Naive thymus-derived CD4-positive, alpha-beta T cell (primary cell): ENCODE measurements at regions not wholly inside any gene's neighbourhood (a gene's known extent, or its start where the extent isn't known, plus 50 kb on each side); places are given as distances from the start of the nearest gene placed in this dataset.

ENCODE experiments used
- ATAC-seq: fragments of 150-1000 bp; cut with Tn5 transposase; 2 replicates; pipeline ENCODE4 v1.10.0; 2021; ENCODE audit warnings: mild to moderate bottlenecking, moderate library complexity
- CTCF ChIA-PET: fragments of 350-600 bp; sonication (Branson Sonifier 250); formaldehyde crosslinking; loops from one replicate; lab custom pipeline; 2021; ENCODE audit warnings: antibody characterized with exemption; lab: Charles Lee
- POLR2A ChIA-PET: fragments of 350-600 bp; sonication (Branson Sonifier 250); formaldehyde crosslinking; loops from one replicate; lab custom pipeline; 2021; ENCODE audit warnings: antibody characterized with exemption, inconsistent platforms; lab: Charles Lee
- DNase-seq, 9 donors: peaks; one replicate each; pipeline versions ENCODE4 v3.0.0 to v3.0.0-alpha.2; 2020 to 2022; ENCODE audit warnings: mixed read lengths in 1 of 9
- H3K27ac ChIP-seq: one replicate; pipeline ENCODE4 v1.7.0; 2013; ENCODE audit warnings: mild to moderate bottlenecking, low read depth, low read length, moderate library complexity
- H3K27me3 ChIP-seq, 2 donors: one replicate each; pipeline ENCODE4 v1.7.0; 2013; ENCODE audit warnings: low read length in 2 of 2, mild to moderate bottlenecking in 2 of 2, moderate library complexity in 2 of 2; ENCODE audit not compliant: control insufficient read depth in 2 of 2, insufficient read depth in 2 of 2
- H3K36me3 ChIP-seq, 3 experiments: 1 replicate in 2 of 3; 2 replicates in 1 of 3; pipeline ENCODE4 v1.7.0; 2013; ENCODE audit warnings: low read length in 3 of 3, mild to moderate bottlenecking in 3 of 3, moderate library complexity in 1 of 3; ENCODE audit not compliant: insufficient read depth in 3 of 3, control insufficient read depth in 2 of 3
- H3K4me1 ChIP-seq, 2 donors: one replicate each; pipeline ENCODE4 v1.7.0; 2013; ENCODE audit warnings: low read length in 2 of 2, mild to moderate bottlenecking in 2 of 2, moderate library complexity in 1 of 2; ENCODE audit not compliant: control insufficient read depth in 2 of 2, insufficient read depth in 2 of 2
- H3K4me3 ChIP-seq: 2 replicates; pipeline ENCODE4 v1.7.0; 2013; ENCODE audit warnings: mild to moderate bottlenecking, low read length
- H3K9me3 ChIP-seq, 3 experiments: 1 replicate in 2 of 3; 2 replicates in 1 of 3; pipeline ENCODE4 v1.7.0; 2013; ENCODE audit warnings: low read length in 3 of 3; ENCODE audit not compliant: control insufficient read depth in 2 of 3
- H3K27ac Mint-ChIP-seq, 9 donors: one replicate each; pipeline ENCODE4 v1.8.0; 2020 to 2022; ENCODE audit warnings: mixed read lengths in 9 of 9, mild to moderate bottlenecking in 8 of 9, moderate library complexity in 5 of 9, inconsistent platforms in 2 of 9
- H3K27me3 Mint-ChIP-seq, 5 donors: one replicate each; pipeline ENCODE4 v1.8.0; 2021 to 2022; ENCODE audit warnings: mixed read lengths in 5 of 5, mild to moderate bottlenecking in 1 of 5
- H3K36me3 Mint-ChIP-seq, 5 donors: one replicate each; pipeline ENCODE4 v1.8.0; 2020 to 2022; ENCODE audit warnings: mixed read lengths in 5 of 5, mild to moderate bottlenecking in 3 of 5, inconsistent platforms in 1 of 5
- H3K4me1 Mint-ChIP-seq, 7 donors: one replicate each; pipeline ENCODE4 v1.8.0; 2020 to 2022; ENCODE audit warnings: mixed read lengths in 7 of 7, mild to moderate bottlenecking in 3 of 7, inconsistent platforms in 1 of 7
- H3K4me3 Mint-ChIP-seq, 10 donors: one replicate each; pipeline ENCODE4 v1.8.0; 2020 to 2022; ENCODE audit warnings: mild to moderate bottlenecking in 10 of 10, mixed read lengths in 10 of 10, moderate library complexity in 6 of 10, inconsistent platforms in 2 of 10
- H3K9me3 Mint-ChIP-seq, 11 donors: one replicate each; pipeline ENCODE4 v1.8.0; 2020 to 2022; ENCODE audit warnings: mixed read lengths in 11 of 11, mild to moderate bottlenecking in 4 of 11, inconsistent platforms in 1 of 11, moderate library complexity in 1 of 11
- intact Hi-C, 2 donors: fragments of 100-400 bp; cut with micrococcal nuclease; formaldehyde crosslinking; loops; one replicate each; pipeline ENCODE4 v1.15.1; 2023

- H3K4me3 ChIP-seq = no peak overlapping the region
- Mint-ChIP-seq H3K4me3 (no peak overlapping the region), H3K27ac (no peak overlapping the region), H3K4me1 (no peaks in the 10 kb centered on the region), H3K36me3 (no peaks in the 10 kb centered on the region), H3K27me3 (peaks cover 0 to 19% (median 7%) of the 10 kb centered on the region in 5 donors), H3K9me3 (peaks cover 0 to 4% (median 0%) of the 10 kb centered on the region in 11 donors)
- no peak for DNase-seq
- no peaks in the 10 kb centered on the region for H3K36me3 ChIP-seq
- H3K27ac ChIP-seq = no peak overlapping the region
- intact Hi-C loops = no loop called here
- no peaks in the 10 kb centered on the region for H3K9me3 ChIP-seq
- POLR2A ChIA-PET = no interaction called here
- ATAC-seq = no peak
- CTCF ChIA-PET = no interaction called here
- H3K4me1 ChIP-seq = no peaks in the 10 kb centered on the region
- no peaks in the 10 kb centered on the region for H3K27me3 ChIP-seq
Measured at GRCh38 chr6:71040043-71040442, 83.2 kb upstream of the B3GAT2 start.

GRCh38 chr6:71040841-71041240, 84.0 kb upstream of the B3GAT2 start:
- no peak overlapping the region for H3K4me3 ChIP-seq
- no peaks in the 10 kb centered on the region for H3K27me3 ChIP-seq
- no peaks in the 10 kb centered on the region for H3K4me1 ChIP-seq
- H3K36me3 Mint-ChIP-seq = no peaks in the 10 kb centered on the region
- H3K27ac ChIP-seq = no peak overlapping the region
- peaks cover 0 to 4% (median 0%) of the 10 kb centered on the region in 11 donors for H3K9me3 Mint-ChIP-seq
- intact Hi-C loops = no loop called here
- ATAC-seq (no peak), DNase-seq (no peak)
- H3K27me3 Mint-ChIP-seq = peaks cover 0 to 13% (median 6%) of the 10 kb centered on the region in 5 donors
- no peak overlapping the region for H3K4me3 Mint-ChIP-seq
- POLR2A ChIA-PET = no interaction called here
- H3K4me1 Mint-ChIP-seq = no peaks in the 10 kb centered on the region
- H3K27ac Mint-ChIP-seq = peak overlapping the region in 1 of 9 donors; percentile 0
- no peaks in the 10 kb centered on the region for H3K36me3 ChIP-seq
- CTCF ChIA-PET = no interaction called here
- H3K9me3 ChIP-seq = no peaks in the 10 kb centered on the region

- H3K36me3 Mint-ChIP-seq = no peaks in the 10 kb centered on the region
- DNase-seq (no peak), ATAC-seq (peak; percentile 41)
- no peaks in the 10 kb centered on the region for H3K9me3 ChIP-seq
- POLR2A ChIA-PET = no interaction called here
- H3K4me3 ChIP-seq = no peak overlapping the region
- H3K27me3 ChIP-seq = no peaks in the 10 kb centered on the region
- CTCF ChIA-PET = no interaction called here
- H3K4me1 Mint-ChIP-seq = no peaks in the 10 kb centered on the region
- no peaks in the 10 kb centered on the region for H3K9me3 Mint-ChIP-seq
- peaks cover 0 to 6% (median 0%) of the 10 kb centered on the region in 5 donors for H3K27me3 Mint-ChIP-seq
- no peaks in the 10 kb centered on the region for H3K4me1 ChIP-seq
- no peaks in the 10 kb centered on the region for H3K36me3 ChIP-seq
- no peak overlapping the region for H3K27ac Mint-ChIP-seq
- no peak overlapping the region for H3K4me3 Mint-ChIP-seq
- intact Hi-C loops = no loop called here
- no peak overlapping the region for H3K27ac ChIP-seq
Measured at GRCh38 chr6:71043902-71044301, 87.0 kb upstream of the B3GAT2 start.

- Mint-ChIP-seq H3K4me1 (no peaks in the 10 kb centered on the region), H3K27me3 (peaks cover 0 to 6% (median 0%) of the 10 kb centered on the region in 5 donors), H3K36me3 (no peaks in the 10 kb centered on the region), H3K4me3 (no peak overlapping the region), H3K9me3 (no peaks in the 10 kb centered on the region), H3K27ac (no peak overlapping the region)
- intact Hi-C loops = no loop called here
- ChIA-PET POLR2A (no interaction called here), CTCF (no interaction called here)
- ATAC-seq (no peak), DNase-seq (no peak)
- Histone ChIP-seq H3K4me3 (no peak overlapping the region), H3K4me1 (no peaks in the 10 kb centered on the region), H3K36me3 (no peaks in the 10 kb centered on the region), H3K9me3 (no peaks in the 10 kb centered on the region), H3K27me3 (no peaks in the 10 kb centered on the region), H3K27ac (no peak overlapping the region)
Measured at GRCh38 chr6:71044753-71045152, 87.9 kb upstream of the B3GAT2 start.

GRCh38 chr6:71045296-71045695, 88.4 kb upstream of the B3GAT2 start:
- H3K4me3 Mint-ChIP-seq = no peak overlapping the region
- no peak for ATAC-seq
- peaks cover 0 to 6% (median 0%) of the 10 kb centered on the region in 5 donors for H3K27me3 Mint-ChIP-seq
- POLR2A ChIA-PET = no interaction called here
- no peaks in the 10 kb centered on the region for H3K4me1 Mint-ChIP-seq
- CTCF ChIA-PET = no interaction called here
- no peaks in the 10 kb centered on the region for H3K36me3 ChIP-seq
- H3K27ac ChIP-seq = no peak overlapping the region
- no peak overlapping the region for H3K4me3 ChIP-seq
- no peaks in the 10 kb centered on the region for H3K9me3 Mint-ChIP-seq
- H3K27ac Mint-ChIP-seq = no peak overlapping the region
- H3K9me3 ChIP-seq = no peaks in the 10 kb centered on the region
- no peaks in the 10 kb centered on the region for H3K27me3 ChIP-seq
- intact Hi-C loops = no loop called here
- no peak for DNase-seq
- H3K4me1 ChIP-seq = no peaks in the 10 kb centered on the region
- H3K36me3 Mint-ChIP-seq = no peaks in the 10 kb centered on the region

GRCh38 chr6:71047417-71047816, 90.6 kb upstream of the B3GAT2 start:
- H3K9me3 ChIP-seq = no peaks in the 10 kb centered on the region
- no peak overlapping the region for H3K4me3 ChIP-seq
- Mint-ChIP-seq H3K9me3 (no peaks in the 10 kb centered on the region), H3K4me1 (no peaks in the 10 kb centered on the region), H3K36me3 (no peaks in the 10 kb centered on the region), H3K27ac (no peak overlapping the region), H3K27me3 (peaks cover 0 to 20% (median 4%) of the 10 kb centered on the region in 5 donors), H3K4me3 (no peak overlapping the region)
- ChIA-PET POLR2A (no interaction called here), CTCF (no interaction called here)
- no peaks in the 10 kb centered on the region for H3K36me3 ChIP-seq
- H3K4me1 ChIP-seq = no peaks in the 10 kb centered on the region
- no peak overlapping the region for H3K27ac ChIP-seq
- intact Hi-C loops = no loop called here
- ATAC-seq = no peak
- no peak for DNase-seq
- no peaks in the 10 kb centered on the region for H3K27me3 ChIP-seq

GRCh38 chr6:71048320-71049164, 91.7 kb upstream of the B3GAT2 start:
- intact Hi-C loops = no loop called here
- H3K27me3 Mint-ChIP-seq = peaks cover 0 to 23% (median 7%) of the 10 kb centered on the region in 5 donors
- H3K9me3 Mint-ChIP-seq = peaks cover 0 to 2% (median 0%) of the 10 kb centered on the region in 11 donors
- no peak overlapping the region for H3K27ac ChIP-seq
- no peaks in the 10 kb centered on the region for H3K4me1 ChIP-seq
- no peaks in the 10 kb centered on the region for H3K4me1 Mint-ChIP-seq
- ATAC-seq = no peak
- CTCF ChIA-PET = no interaction called here
- POLR2A ChIA-PET = no interaction called here
- H3K27me3 ChIP-seq = no peaks in the 10 kb centered on the region
- H3K27ac Mint-ChIP-seq = no peak overlapping the region
- DNase-seq = no peak
- H3K4me3 ChIP-seq = no peak overlapping the region
- H3K36me3 ChIP-seq = no peaks in the 10 kb centered on the region
- no peak overlapping the region for H3K4me3 Mint-ChIP-seq
- H3K9me3 ChIP-seq = no peaks in the 10 kb centered on the region
- no peaks in the 10 kb centered on the region for H3K36me3 Mint-ChIP-seq
